WTC11 (cell line): ENCODE measurements at regions not wholly inside any gene's neighbourhood (a gene's known extent, or its start where the extent isn't known, plus 50 kb on each side); places are given as distances from the start of the nearest gene placed in this dataset.

ENCODE experiments used
- ATAC-seq: fragments of 200-7000 bp; cut with Tn5 transposase; 2 replicates; pipeline ENCODE4 v1.10.0; 2021; ENCODE audit warnings: mild to moderate bottlenecking, moderate library complexity
- CTCF ChIA-PET: fragments of 300-600 bp; sonication (Branson Sonifier 250); formaldehyde crosslinking; loops from one replicate; lab custom pipeline; 2021; ENCODE audit warnings: antibody characterized with exemption; lab: Charles Lee
- POLR2A ChIA-PET: fragments of 350-600 bp; sonication (Branson Sonifier 250); formaldehyde crosslinking; loops from one replicate; lab custom pipeline; 2021; ENCODE audit warnings: antibody characterized with exemption; lab: Charles Lee
- DNase-seq: peaks from one replicate; pipeline ENCODE4 v3.0.0; 2021; ENCODE audit warnings: low spot score
- H3K27ac Mint-ChIP-seq: 2 replicates; pipeline ENCODE4 v1.8.0; 2021; ENCODE audit warnings: mixed read lengths
- H3K27me3 Mint-ChIP-seq: 2 replicates; pipeline ENCODE4 v1.8.0; 2021; ENCODE audit warnings: low read depth, mild to moderate bottlenecking, moderate library complexity, mixed read lengths
- H3K36me3 Mint-ChIP-seq: 2 replicates; pipeline ENCODE4 v1.8.0; 2021; ENCODE audit warnings: mixed read lengths
- H3K4me1 Mint-ChIP-seq: 2 replicates; pipeline ENCODE4 v1.8.0; 2022; ENCODE audit warnings: mixed read lengths
- H3K4me3 Mint-ChIP-seq: 2 replicates; pipeline ENCODE4 v1.8.0; 2021; ENCODE audit warnings: mild to moderate bottlenecking, moderate library complexity, mixed read lengths
- H3K9me3 Mint-ChIP-seq: 2 replicates; pipeline ENCODE4 v1.8.0; 2021; ENCODE audit warnings: mixed read lengths
- ATF1 ChIP-seq: sonication (generic); formaldehyde crosslinking; IDR thresholded peaks from 2 replicates; pipeline ENCODE4 v1.8.1; 2023; ENCODE audit warnings: mild to moderate bottlenecking, moderate library complexity, missing genetic modification reagents
- E2F1 ChIP-seq: sonication (generic); formaldehyde crosslinking; IDR thresholded peaks from 2 replicates; pipeline ENCODE4 v1.8.0; 2022; ENCODE audit warnings: mild to moderate bottlenecking, missing genetic modification reagents
- E2F5 ChIP-seq: sonication (generic); formaldehyde crosslinking; IDR thresholded peaks from 2 replicates; pipeline ENCODE4 v1.8.1; 2022; ENCODE audit warnings: mild to moderate bottlenecking, moderate library complexity, missing genetic modification reagents
- EMX1 ChIP-seq: fragments of 250-450 bp; sonication (Bioruptor Pico); IDR thresholded peaks from 2 replicates; pipeline ENCODE4 v1.8.0; 2021; ENCODE audit warnings: mild to moderate bottlenecking
- ERG ChIP-seq: fragments of 250-450 bp; sonication (Bioruptor Pico); IDR thresholded peaks from 2 replicates; pipeline ENCODE4 v1.8.0; 2021; ENCODE audit warnings: mild to moderate bottlenecking
- ETV6 ChIP-seq: sonication (generic); formaldehyde crosslinking; IDR thresholded peaks from 2 replicates; pipeline ENCODE4 v1.8.1; 2022; ENCODE audit warnings: mild to moderate bottlenecking, missing genetic modification reagents
- FOXJ3 ChIP-seq: sonication (generic); formaldehyde crosslinking; IDR thresholded peaks from 2 replicates; pipeline ENCODE4 v1.9.0; 2021; ENCODE audit warnings: missing genetic modification reagents, mild to moderate bottlenecking, borderline replicate concordance
- FOXK1 ChIP-seq: sonication (generic); formaldehyde crosslinking; IDR thresholded peaks from 2 replicates; pipeline ENCODE4 v1.8.0; 2022; ENCODE audit warnings: mild to moderate bottlenecking, moderate library complexity, missing genetic modification reagents
- GRHL2 ChIP-seq: fragments of 250-450 bp; sonication (Bioruptor Pico); IDR thresholded peaks from 2 replicates; pipeline ENCODE4 v1.8.0; 2022; ENCODE audit warnings: mild to moderate bottlenecking, moderate library complexity; ENCODE audit not compliant: insufficient replicate concordance, severe bottlenecking
- GTF2I ChIP-seq: fragments of 250-450 bp; sonication (Bioruptor Pico); conservative IDR thresholded peaks from 2 replicates; pipeline ENCODE4 v1.4.0; 2021; ENCODE audit warnings: mild to moderate bottlenecking
- NFE2L1 ChIP-seq: sonication (generic); formaldehyde crosslinking; IDR thresholded peaks from 2 replicates; pipeline ENCODE4 v1.8.1; 2023; ENCODE audit warnings: missing genetic modification reagents
- SOX15 ChIP-seq: fragments of 250-450 bp; sonication (Bioruptor Pico); IDR thresholded peaks from 2 replicates; pipeline ENCODE4 v1.9.0; 2021; ENCODE audit warnings: mild to moderate bottlenecking
- ZNF396 ChIP-seq: fragments of 250-450 bp; sonication (Bioruptor Pico); IDR thresholded peaks from 2 replicates; pipeline ENCODE4 v1.8.0; 2021; ENCODE audit warnings: mild to moderate bottlenecking, moderate library complexity, borderline replicate concordance
- ZNF423 ChIP-seq: fragments of 250-450 bp; sonication (Bioruptor Pico); IDR thresholded peaks from 2 replicates; pipeline ENCODE4 v2.1.2; 2022; ENCODE audit warnings: mild to moderate bottlenecking, moderate library complexity
- TF ChIP-seq, protein P1 (sequence below): sonication (generic); formaldehyde crosslinking; IDR thresholded peaks from 2 replicates; pipeline ENCODE4 v1.8.0; 2022; ENCODE audit warnings: missing genetic modification reagents
- TF ChIP-seq, protein P2 (sequence below): sonication (generic); formaldehyde crosslinking; IDR thresholded peaks from 2 replicates; pipeline ENCODE4 v1.8.0; 2022; ENCODE audit warnings: mild to moderate bottlenecking, missing genetic modification reagents
- TF ChIP-seq, protein P3 (sequence below): sonication (generic); formaldehyde crosslinking; IDR thresholded peaks from 2 replicates; pipeline ENCODE4 v1.8.1; 2022; ENCODE audit warnings: low read depth, missing genetic modification reagents, borderline replicate concordance
- TF ChIP-seq, protein P4 (sequence below): sonication (generic); formaldehyde crosslinking; conservative IDR thresholded peaks from 2 replicates; pipeline ENCODE4 v1.8.1; 2023; ENCODE audit warnings: mild to moderate bottlenecking, low read depth, missing genetic modification reagents, moderate library complexity

- ATAC-seq: no peak
These were observed 393.5 kb downstream of the RSL24D1 start for GRCh38 chr15:54803134-54803808.

DNA sequence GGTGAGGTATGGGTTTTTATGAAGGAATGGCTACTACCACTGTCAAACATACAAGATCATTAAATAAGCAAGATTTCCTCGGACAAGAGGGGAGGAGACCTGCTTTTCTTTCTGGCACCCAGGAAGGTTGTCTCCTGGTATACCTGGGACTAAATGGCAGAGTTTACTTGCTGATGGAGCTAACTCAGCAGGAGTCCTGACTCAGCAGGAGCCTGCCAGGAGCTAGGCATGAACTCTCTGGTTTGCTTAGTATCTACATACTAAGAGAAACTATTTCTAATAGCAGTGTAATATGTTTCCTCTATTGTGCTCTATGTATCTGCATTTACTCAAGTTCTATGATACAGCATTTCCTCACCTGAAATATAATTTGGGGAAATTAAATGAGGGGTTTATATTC is 404.2 kb downstream of the RSL24D1 start:
- Mint-ChIP-seq H3K4me1 (no peaks in the 10 kb centered on the region), H3K27ac (no peak overlapping the region), H3K36me3 (no peaks in the 10 kb centered on the region)
- peak; percentile 12 for DNase-seq
- TF ChIP-seq GRHL2 (CRISPR knock-in tag): no peak
- no peak for TF ChIP-seq E2F1 (CRISPR knock-in tag)
- TF ChIP-seq ZNF423 (CRISPR knock-in tag): peak; percentile 27; the same call in 1 of the 2 replicates
- TF ChIP-seq E2F5 (CRISPR knock-in tag): no peak
- TF ChIP-seq, all 79 proteins: peak for 1
- CTCF ChIA-PET: no interaction called here
- POLR2A ChIA-PET: no interaction called here
- Mint-ChIP-seq H3K27me3 (no peaks in the 10 kb centered on the region), H3K4me3 (no peak overlapping the region), H3K9me3 (peaks cover 3% of the 10 kb centered on the region; the same call in 1 of the 2 replicates)
- no peak for ATAC-seq

More at GRCh38 chr15:54803134-54803808, 393.5 kb downstream of the RSL24D1 start:
- Mint-ChIP-seq H3K4me3 (no peak overlapping the region), H3K27ac (no peak overlapping the region), H3K27me3 (no peaks in the 10 kb centered on the region), H3K4me1 (no peaks in the 10 kb centered on the region), H3K9me3 (no peaks in the 10 kb centered on the region), H3K36me3 (no peaks in the 10 kb centered on the region)
- POLR2A ChIA-PET: no interaction called here
- CTCF ChIA-PET: no interaction called here
- TF ChIP-seq ERG (CRISPR knock-in tag) (no peak), EMX1 (CRISPR knock-in tag) (no peak)
- TF ChIP-seq, protein P1, sequence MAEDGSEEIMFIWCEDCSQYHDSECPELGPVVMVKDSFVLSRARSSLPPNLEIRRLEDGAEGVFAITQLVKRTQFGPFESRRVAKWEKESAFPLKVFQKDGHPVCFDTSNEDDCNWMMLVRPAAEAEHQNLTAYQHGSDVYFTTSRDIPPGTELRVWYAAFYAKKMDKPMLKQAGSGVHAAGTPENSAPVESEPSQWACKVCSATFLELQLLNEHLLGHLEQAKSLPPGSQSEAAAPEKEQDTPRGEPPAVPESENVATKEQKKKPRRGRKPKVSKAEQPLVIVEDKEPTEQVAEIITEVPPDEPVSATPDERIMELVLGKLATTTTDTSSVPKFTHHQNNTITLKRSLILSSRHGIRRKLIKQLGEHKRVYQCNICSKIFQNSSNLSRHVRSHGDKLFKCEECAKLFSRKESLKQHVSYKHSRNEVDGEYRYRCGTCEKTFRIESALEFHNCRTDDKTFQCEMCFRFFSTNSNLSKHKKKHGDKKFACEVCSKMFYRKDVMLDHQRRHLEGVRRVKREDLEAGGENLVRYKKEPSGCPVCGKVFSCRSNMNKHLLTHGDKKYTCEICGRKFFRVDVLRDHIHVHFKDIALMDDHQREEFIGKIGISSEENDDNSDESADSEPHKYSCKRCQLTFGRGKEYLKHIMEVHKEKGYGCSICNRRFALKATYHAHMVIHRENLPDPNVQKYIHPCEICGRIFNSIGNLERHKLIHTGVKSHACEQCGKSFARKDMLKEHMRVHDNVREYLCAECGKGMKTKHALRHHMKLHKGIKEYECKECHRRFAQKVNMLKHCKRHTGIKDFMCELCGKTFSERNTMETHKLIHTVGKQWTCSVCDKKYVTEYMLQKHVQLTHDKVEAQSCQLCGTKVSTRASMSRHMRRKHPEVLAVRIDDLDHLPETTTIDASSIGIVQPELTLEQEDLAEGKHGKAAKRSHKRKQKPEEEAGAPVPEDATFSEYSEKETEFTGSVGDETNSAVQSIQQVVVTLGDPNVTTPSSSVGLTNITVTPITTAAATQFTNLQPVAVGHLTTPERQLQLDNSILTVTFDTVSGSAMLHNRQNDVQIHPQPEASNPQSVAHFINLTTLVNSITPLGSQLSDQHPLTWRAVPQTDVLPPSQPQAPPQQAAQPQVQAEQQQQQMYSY: no peak
- TF ChIP-seq, protein P2, sequence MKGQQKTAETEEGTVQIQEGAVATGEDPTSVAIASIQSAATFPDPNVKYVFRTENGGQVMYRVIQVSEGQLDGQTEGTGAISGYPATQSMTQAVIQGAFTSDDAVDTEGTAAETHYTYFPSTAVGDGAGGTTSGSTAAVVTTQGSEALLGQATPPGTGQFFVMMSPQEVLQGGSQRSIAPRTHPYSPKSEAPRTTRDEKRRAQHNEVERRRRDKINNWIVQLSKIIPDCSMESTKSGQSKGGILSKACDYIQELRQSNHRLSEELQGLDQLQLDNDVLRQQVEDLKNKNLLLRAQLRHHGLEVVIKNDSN: no peak
- DNase-seq: no peak

GRCh38 chr15:54790693-54791092 is 406.0 kb downstream of the RSL24D1 start:
- H3K27ac Mint-ChIP-seq: no peak overlapping the region
- TF ChIP-seq FOXJ3 (CRISPR knock-in tag) (no peak), GTF2I (CRISPR knock-in tag) (no peak), NFE2L1 (CRISPR knock-in tag) (no peak), ETV6 (CRISPR knock-in tag) (no peak), ZNF396 (no peak), SOX15 (CRISPR knock-in tag) (no peak), ZNF423 (CRISPR knock-in tag) (no peak), ATF1 (CRISPR knock-in tag) (no peak), EMX1 (CRISPR knock-in tag) (no peak), FOXK1 (CRISPR knock-in tag) (no peak)
- TF ChIP-seq, protein P3, sequence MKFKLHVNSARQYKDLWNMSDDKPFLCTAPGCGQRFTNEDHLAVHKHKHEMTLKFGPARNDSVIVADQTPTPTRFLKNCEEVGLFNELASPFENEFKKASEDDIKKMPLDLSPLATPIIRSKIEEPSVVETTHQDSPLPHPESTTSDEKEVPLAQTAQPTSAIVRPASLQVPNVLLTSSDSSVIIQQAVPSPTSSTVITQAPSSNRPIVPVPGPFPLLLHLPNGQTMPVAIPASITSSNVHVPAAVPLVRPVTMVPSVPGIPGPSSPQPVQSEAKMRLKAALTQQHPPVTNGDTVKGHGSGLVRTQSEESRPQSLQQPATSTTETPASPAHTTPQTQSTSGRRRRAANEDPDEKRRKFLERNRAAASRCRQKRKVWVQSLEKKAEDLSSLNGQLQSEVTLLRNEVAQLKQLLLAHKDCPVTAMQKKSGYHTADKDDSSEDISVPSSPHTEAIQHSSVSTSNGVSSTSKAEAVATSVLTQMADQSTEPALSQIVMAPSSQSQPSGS (CRISPR knock-in tag): no peak
- TF ChIP-seq, protein P4, sequence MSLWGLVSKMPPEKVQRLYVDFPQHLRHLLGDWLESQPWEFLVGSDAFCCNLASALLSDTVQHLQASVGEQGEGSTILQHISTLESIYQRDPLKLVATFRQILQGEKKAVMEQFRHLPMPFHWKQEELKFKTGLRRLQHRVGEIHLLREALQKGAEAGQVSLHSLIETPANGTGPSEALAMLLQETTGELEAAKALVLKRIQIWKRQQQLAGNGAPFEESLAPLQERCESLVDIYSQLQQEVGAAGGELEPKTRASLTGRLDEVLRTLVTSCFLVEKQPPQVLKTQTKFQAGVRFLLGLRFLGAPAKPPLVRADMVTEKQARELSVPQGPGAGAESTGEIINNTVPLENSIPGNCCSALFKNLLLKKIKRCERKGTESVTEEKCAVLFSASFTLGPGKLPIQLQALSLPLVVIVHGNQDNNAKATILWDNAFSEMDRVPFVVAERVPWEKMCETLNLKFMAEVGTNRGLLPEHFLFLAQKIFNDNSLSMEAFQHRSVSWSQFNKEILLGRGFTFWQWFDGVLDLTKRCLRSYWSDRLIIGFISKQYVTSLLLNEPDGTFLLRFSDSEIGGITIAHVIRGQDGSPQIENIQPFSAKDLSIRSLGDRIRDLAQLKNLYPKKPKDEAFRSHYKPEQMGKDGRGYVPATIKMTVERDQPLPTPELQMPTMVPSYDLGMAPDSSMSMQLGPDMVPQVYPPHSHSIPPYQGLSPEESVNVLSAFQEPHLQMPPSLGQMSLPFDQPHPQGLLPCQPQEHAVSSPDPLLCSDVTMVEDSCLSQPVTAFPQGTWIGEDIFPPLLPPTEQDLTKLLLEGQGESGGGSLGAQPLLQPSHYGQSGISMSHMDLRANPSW (CRISPR knock-in tag): no peak

More at GRCh38 chr15:54790693-54791092, 406.0 kb downstream of the RSL24D1 start:
- no peaks in the 10 kb centered on the region for H3K36me3 Mint-ChIP-seq
- DNase-seq (no peak), ATAC-seq (no peak)
- peaks cover 13% of the 10 kb centered on the region for H3K9me3 Mint-ChIP-seq
- no peaks in the 10 kb centered on the region for H3K4me1 Mint-ChIP-seq
- POLR2A ChIA-PET: no interaction called here
- H3K27me3 Mint-ChIP-seq: no peaks in the 10 kb centered on the region
- CTCF ChIA-PET: no interaction called here
- no peak overlapping the region for H3K4me3 Mint-ChIP-seq
